Fibroblast of lung (primary cell): ENCODE measurements at regions not wholly inside any gene's neighbourhood (a gene's known extent, or its start where the extent isn't known, plus 50 kb on each side); places are given as distances from the start of the nearest gene placed in this dataset.

ENCODE experiments used
- DNase-seq, 2 donors: peaks; one replicate each; pipeline versions ENCODE4 v3.0.0 to v3.0.0-alpha.2; 2010; ENCODE audit warnings: low read depth in 2 of 2
- H2AFZ ChIP-seq: 2 replicates; pipeline ENCODE4 v1.5.1; 2012; ENCODE audit warnings: low read length, control low read depth, inconsistent platforms
- H3K27ac ChIP-seq: 2 replicates; pipeline ENCODE4 v1.5.1; 2011; ENCODE audit warnings: low read length, control low read depth; ENCODE audit not compliant: insufficient read depth
- H3K27me3 ChIP-seq: 2 replicates; pipeline ENCODE4 v1.5.1; 2011; ENCODE audit warnings: mild to moderate bottlenecking, low read length; ENCODE audit not compliant: control insufficient read depth, insufficient read depth
- H3K36me3 ChIP-seq: 2 replicates; pipeline ENCODE4 v1.5.1; 2011; ENCODE audit warnings: low read length; ENCODE audit not compliant: control insufficient read depth, insufficient read depth
- H3K4me1 ChIP-seq: 2 replicates; pipeline ENCODE4 v1.5.1; 2011; ENCODE audit warnings: low read length; ENCODE audit not compliant: control insufficient read depth, insufficient read depth; ENCODE audit errors: extremely low read depth
- H3K4me2 ChIP-seq: 2 replicates; pipeline ENCODE4 v1.5.1; 2011; ENCODE audit warnings: low read length, control low read depth; ENCODE audit not compliant: insufficient read depth; ENCODE audit errors: extremely low read depth
- H3K4me3 ChIP-seq, 4 experiments: fragments of 200-600 bp in 1 of 4; sonication (generic) in 1 of 4; replicated peaks in 1 of 4; 2 replicates each; pipeline ENCODE4 v1.5.1; 2011 to 2016; ENCODE audit warnings: low read length in 4 of 4, low read depth in 3 of 4, mild to moderate bottlenecking in 3 of 4, control low read depth in 2 of 4, inconsistent platforms in 1 of 4, mixed read lengths in 1 of 4; ENCODE audit not compliant: insufficient read depth in 1 of 4; ENCODE audit errors: control extremely low read depth in 1 of 4
- H3K79me2 ChIP-seq: 2 replicates; pipeline ENCODE4 v1.5.1; 2012; ENCODE audit warnings: mild to moderate bottlenecking, low read length, inconsistent platforms; ENCODE audit not compliant: control insufficient read depth, insufficient read depth
- H3K9ac ChIP-seq: 2 replicates; pipeline ENCODE4 v1.5.1; 2011; ENCODE audit warnings: mild to moderate bottlenecking, low read length, control low read depth; ENCODE audit not compliant: insufficient read depth
- H3K9me3 ChIP-seq: 2 replicates; pipeline ENCODE4 v1.5.1; 2012; ENCODE audit warnings: low read depth, low read length; ENCODE audit not compliant: control insufficient read depth, insufficient read depth
- H4K20me1 ChIP-seq: 2 replicates; pipeline ENCODE4 v1.5.1; 2011; ENCODE audit warnings: low read length; ENCODE audit not compliant: control insufficient read depth, insufficient read depth; ENCODE audit errors: extremely low read depth
- CTCF ChIP-seq, 2 donors: IDR thresholded peaks in 1 of 2; conservative IDR thresholded peaks in 1 of 2; 1 replicate in 1 of 2; 2 replicates in 1 of 2; pipeline ENCODE4 v1.5.1; 2011 to 2012; ENCODE audit warnings: low read length in 2 of 2, control low read depth in 1 of 2, inconsistent platforms in 1 of 2, low read depth in 1 of 2, mild to moderate bottlenecking in 1 of 2
- EZH2 ChIP-seq: IDR thresholded peaks from 2 replicates; pipeline ENCODE4 v1.5.1; 2012; ENCODE audit warnings: low read length, control low read depth, mild to moderate bottlenecking; ENCODE audit errors: missing control alignments

- Histone ChIP-seq H3K9me3 (no peaks in the 10 kb centered on the region), H4K20me1 (no peaks in the 10 kb centered on the region), H3K9ac (no peak overlapping the region), H3K4me3 (no peak overlapping the region), H3K27ac (no peak overlapping the region), H3K4me2 (no peak overlapping the region), H2AFZ (no peak overlapping the region), H3K4me1 (no peaks in the 10 kb centered on the region), H3K79me2 (no peaks in the 10 kb centered on the region), H3K36me3 (no peaks in the 10 kb centered on the region), H3K27me3 (no peaks in the 10 kb centered on the region)
- no peak for DNase-seq
- no peak for TF ChIP-seq CTCF (conservative IDR thresholded peaks at IDR 0.05 in 1 of 2, IDR thresholded peaks at IDR 0.05 in 1 of 2; ENCODE audit: low read depth in 1 of 2, low read length in 2 of 2)
- TF ChIP-seq EZH2: no peak
Measured at GRCh38 chr4:173761236-173761635, 231.2 kb upstream of the HAND2 start.

- H2AFZ ChIP-seq: no peak overlapping the region
- no peaks in the 10 kb centered on the region for H4K20me1 ChIP-seq
- H3K79me2 ChIP-seq: no peaks in the 10 kb centered on the region
- H3K4me3 ChIP-seq: no peak overlapping the region
- no peaks in the 10 kb centered on the region for H3K9me3 ChIP-seq
- TF ChIP-seq CTCF (conservative IDR thresholded peaks at IDR 0.05 in 1 of 2, IDR thresholded peaks at IDR 0.05 in 1 of 2; ENCODE audit: low read depth in 1 of 2, low read length in 2 of 2): no peak
- TF ChIP-seq EZH2: no peak
- H3K4me1 ChIP-seq: no peaks in the 10 kb centered on the region
- H3K36me3 ChIP-seq: no peaks in the 10 kb centered on the region
- no peak overlapping the region for H3K4me2 ChIP-seq
- DNase-seq: no peak
- no peaks in the 10 kb centered on the region for H3K27me3 ChIP-seq
- H3K27ac ChIP-seq: no peak overlapping the region
- no peak overlapping the region for H3K9ac ChIP-seq
Measured at GRCh38 chr4:173758132-173758531, 228.1 kb upstream of the HAND2 start.

GRCh38 chr4:173753408-173753807 is 223.4 kb upstream of the HAND2 start:
- H3K27ac ChIP-seq: no peak overlapping the region
- H3K9me3 ChIP-seq: no peaks in the 10 kb centered on the region
- TF ChIP-seq EZH2: no peak
- no peak for TF ChIP-seq CTCF (conservative IDR thresholded peaks at IDR 0.05 in 1 of 2, IDR thresholded peaks at IDR 0.05 in 1 of 2; ENCODE audit: low read depth in 1 of 2, low read length in 2 of 2)
- H2AFZ ChIP-seq: no peak overlapping the region
- H3K4me1 ChIP-seq: no peaks in the 10 kb centered on the region
- no peak for DNase-seq
- no peaks in the 10 kb centered on the region for H3K27me3 ChIP-seq
- H3K9ac ChIP-seq: no peak overlapping the region
- no peaks in the 10 kb centered on the region for H4K20me1 ChIP-seq
- H3K36me3 ChIP-seq: no peaks in the 10 kb centered on the region
- no peaks in the 10 kb centered on the region for H3K79me2 ChIP-seq
- H3K4me3 ChIP-seq: no peak overlapping the region
- H3K4me2 ChIP-seq: no peak overlapping the region
